NCI-H2081 (cell line): ENCODE measurements at regions not wholly inside any gene's neighbourhood (a gene's known extent, or its start where the extent isn't known, plus 50 kb on each side); places are given as distances from the start of the nearest gene placed in this dataset.
"Not testable (repeated sequence)": the region's sequence is repeated elsewhere in the genome, so short reads cannot be mapped to it uniquely, and the experiment has no call there.

Experiments
- DNase-seq, 2 experiments: peaks; one replicate each; lab custom pipeline; 2025; lab: John Stamatoyannopoulos, UW

DNA sequence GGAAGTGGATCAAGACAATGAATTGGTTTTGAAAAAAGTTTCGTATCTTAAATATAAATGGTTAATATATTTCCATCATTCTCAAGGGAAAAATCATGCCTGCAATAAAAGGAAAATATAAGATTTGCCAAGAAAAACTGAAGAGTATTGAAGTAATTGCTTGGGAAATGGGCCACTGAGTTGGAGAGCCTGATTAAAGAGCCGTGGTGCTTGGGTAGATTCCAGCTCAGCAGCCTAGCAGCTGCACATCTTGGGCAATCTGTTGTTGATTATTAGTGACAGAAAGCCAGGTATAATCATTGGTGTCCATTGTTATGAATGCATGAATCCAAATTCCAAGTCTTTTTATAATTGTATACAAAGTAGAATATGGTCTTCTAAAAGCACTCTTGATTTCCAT is 800.9 kb upstream of the CHORDC1 start:
- DNase-seq = no peak

GRCh38 chr11:91011503-91011902 is 788.7 kb upstream of the CHORDC1 start:
- DNase-seq = no peak

DNA sequence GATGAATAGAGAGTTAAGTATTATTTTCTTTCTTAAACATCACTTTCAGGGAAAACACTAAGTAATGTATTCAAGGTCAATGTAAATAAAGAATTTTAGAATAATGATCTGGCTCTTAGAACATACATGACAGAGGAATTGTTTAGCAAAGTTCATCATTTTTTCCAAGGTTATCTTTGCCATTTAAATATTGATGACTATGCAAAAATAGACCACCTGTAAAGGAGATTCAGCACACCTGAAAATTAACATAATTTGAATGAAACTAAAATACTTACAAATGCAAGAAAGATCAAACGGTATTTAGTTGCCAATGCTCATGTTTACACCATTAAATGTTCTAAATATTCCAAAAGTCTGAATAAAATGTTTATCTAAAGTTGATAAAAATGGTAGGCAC is 782.6 kb upstream of the CHORDC1 start:
- DNase-seq = no peak

DNA sequence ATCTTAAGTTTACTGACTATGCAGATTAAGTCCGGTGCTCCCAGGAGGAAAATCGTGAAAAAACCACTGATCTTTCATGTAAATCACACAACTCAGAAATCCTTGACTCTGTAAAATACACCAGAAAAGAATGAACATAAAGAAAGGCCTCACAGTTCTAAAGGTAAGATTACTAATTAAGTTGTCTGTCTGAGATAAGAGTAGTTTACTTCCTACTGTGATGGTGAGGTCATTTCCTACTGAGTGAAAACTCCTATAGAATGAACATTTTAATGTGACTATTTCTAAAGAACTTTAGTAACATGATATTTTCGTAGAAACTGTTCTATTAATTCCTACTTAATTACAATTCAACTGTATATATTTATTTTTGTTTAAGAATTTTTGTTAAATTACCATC is 774.4 kb upstream of the CHORDC1 start:
- DNase-seq = no peak

DNA sequence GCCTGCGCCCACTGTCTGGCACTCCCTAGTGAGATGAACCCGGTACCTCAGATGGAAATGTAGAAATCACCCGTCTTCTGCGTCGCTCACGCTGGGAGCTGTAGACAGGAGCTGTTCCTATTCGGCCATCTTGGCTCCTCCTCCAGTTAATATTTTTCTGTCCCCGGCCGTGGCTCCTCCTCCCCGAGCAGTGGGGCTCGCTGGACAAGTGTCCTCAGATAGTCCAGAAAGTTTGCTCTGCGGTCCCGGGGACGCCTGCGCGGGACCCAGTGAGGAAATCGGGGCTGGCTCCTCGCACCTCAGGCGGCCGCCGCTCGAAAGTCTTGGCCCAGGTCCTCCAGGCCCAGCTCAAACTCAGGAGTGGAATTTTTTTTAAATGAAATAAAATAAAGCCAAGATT is 749.3 kb upstream of the CHORDC1 start:
- not testable (repeated sequence) for DNase-seq

- DNase-seq = no peak
Measured at GRCh38 chr11:90947930-90948329, 725.1 kb upstream of the CHORDC1 start.

DNA sequence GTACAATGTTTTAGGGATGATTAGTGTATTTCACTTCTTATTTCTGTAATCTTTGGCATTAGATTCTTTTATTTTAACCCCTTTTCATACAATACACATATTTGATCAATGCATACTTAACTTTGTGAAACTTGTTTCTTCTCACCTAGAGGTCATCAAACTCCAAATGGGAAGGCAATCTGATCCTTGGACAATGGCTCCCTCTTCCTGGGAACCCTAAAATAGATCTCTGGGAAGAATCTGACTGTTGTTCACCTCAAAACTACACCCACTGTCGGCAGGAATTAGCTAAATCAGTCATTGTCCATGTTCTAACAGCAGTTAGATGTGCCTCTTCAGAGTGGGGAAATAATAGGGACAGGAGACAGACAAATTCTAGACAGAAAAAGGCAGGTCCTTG is 707.4 kb upstream of the CHORDC1 start:
- DNase-seq = no peak

DNA sequence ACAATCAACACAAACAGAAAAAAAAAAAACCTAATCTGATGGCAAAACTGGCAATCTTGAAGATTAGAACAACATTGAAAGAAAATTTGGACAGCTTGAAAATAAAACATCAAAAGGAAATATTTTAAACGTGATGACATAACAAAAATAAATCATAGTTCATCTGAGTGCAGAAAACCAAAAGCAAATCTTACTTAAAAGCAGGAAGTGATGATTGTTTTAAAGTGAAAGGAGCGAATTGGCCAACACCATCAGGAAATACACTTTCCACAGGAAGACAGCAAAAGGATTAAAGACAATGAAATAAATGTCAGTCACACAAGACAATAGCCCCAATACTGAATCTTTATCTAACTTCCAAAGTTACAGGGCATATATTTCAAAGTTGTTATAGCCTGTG is 696.5 kb upstream of the CHORDC1 start:
- no peak for DNase-seq

DNA sequence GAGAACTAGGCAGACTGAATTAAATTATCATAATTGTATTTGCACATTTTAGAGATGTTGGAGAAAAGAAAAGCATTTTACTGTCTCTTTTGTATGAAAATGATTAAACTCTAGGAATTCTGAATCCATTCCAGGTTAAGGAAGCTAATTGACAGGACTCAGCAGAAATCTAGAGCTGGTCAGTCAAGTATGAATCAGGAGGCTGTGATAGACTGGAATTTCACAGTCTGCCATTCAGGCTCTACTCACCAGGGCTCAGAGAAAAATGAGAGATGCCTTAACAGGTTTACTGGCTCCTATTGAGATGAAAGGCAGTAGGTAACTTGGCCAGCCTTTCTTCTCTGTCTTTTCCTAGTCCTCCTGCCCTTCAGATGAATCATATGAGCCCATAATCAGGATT is 693.9 kb upstream of the CHORDC1 start:
- DNase-seq = no peak

GRCh38 chr11:90913131-90913668 is 690.4 kb upstream of the CHORDC1 start:
- DNase-seq = no peak

DNA sequence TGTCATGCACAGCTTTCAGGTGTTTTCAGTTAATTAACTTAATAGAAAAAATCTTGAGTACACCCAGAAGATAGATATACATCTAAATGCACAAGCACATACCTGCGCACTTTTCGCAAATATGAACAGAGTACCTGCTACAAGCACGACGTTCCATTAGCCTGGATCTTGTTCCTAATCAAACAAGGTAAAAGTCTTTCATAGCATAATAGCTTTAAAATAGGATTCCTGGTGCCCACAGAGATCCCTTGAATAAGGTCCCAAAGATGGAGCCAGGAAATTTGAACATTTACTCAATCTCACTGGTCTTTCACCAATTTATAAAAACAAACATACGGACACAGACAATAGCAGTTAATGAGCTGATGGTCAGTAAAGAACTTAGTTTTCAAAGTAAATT is 689.8 kb upstream of the CHORDC1 start:
- no peak for DNase-seq

GRCh38 chr11:90911192-90911591 is 688.3 kb upstream of the CHORDC1 start:
- DNase-seq = no peak

DNA sequence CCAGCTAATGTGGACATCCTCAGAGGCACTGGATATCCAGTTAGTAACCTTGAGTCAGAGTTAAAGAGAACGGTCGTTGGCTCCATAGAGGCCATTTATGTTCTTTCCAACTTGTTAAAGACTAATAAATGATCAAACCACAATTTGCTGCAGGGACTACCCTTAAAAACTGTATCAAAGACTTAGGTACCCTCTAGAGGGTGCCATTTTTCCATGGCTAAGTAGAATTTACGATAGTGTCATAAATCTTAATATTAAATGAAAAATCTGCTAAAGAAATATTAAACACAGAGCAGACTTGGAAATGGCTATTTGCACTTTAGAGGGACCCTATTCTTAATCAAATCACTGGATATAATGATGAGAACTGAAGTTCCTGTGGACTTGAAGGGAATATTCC is 685.2 kb upstream of the CHORDC1 start:
- no peak for DNase-seq

GRCh38 chr11:90895850-90896249 is 673.0 kb upstream of the CHORDC1 start:
- no peak for DNase-seq

DNA sequence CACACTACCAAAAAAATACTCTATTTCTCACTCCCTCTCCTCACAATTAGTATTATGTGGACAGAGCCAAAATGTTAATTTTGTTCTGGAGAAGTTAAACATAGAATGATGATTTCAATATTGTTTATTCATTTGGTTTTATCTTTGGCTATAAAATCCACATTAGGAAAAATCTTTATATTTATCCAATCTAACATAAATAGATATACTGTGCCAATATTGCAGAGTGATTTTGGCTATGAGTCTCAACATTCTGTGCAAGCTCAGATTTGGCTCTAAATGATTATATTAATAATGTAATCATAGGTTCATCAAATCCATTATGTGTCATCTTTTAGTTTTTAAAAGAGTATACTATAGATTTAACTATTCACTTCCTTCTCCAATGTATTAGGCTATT is 667.5 kb upstream of the CHORDC1 start:
- DNase-seq = no peak

GRCh38 chr11:90884181-90884580 is 661.3 kb upstream of the CHORDC1 start:
- no peak for DNase-seq

DNA sequence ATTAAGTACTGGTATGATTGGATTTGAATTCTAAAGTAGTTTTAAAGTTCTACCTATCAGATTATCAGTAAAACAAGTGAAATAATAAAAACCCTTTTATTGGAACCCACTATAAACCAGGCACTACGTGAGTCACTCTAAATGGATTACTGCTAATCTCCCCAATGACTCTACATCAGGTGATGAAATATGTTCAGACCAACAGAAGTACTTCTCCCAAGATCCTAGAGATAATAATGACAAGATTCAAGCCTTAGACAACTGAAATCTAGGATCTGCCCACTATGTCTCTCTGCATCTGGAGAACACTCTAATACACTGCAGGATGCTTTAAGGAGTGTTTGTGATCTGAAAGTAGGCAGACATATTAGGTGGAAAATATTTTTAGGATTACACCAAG is 652.1 kb upstream of the CHORDC1 start:
- no peak for DNase-seq

DNA sequence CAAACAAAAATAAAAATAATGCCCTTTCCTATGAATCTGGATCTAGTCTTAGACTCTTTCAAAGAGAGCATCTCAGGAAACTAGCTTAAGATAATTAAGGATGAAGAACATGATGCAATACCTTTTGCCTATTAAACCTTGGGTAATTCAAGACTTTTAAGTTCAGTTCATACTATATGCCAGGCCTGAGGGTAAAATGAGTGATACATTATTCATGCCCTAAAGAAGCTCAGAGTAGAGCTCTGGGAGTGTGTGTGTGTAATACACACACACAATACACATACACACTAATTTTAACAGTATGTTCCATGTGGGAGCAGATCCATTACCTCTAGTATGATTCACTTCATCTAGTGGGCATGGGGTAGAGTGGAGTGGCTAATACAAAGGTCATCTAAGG is 651.4 kb upstream of the CHORDC1 start:
- DNase-seq = no peak

DNA sequence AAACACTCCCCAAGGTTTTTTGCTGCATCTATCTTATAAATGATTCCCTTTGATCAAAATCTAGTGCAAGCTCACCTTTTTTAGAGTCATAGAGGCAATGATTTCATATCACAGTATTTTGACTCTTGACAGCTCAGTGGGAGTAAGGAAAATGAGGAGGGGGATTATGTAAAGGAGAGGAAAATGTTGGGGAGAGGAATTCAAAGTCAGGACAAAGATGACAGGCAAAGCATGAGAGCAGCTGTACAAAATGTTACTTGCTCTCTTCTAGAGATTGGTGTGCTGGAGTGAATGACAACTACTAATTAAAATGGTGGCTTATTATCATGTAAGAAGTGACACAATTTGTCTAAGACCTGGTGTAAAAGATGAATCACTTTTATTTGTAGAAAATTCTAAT is 644.6 kb upstream of the CHORDC1 start:
- DNase-seq = no peak

DNA sequence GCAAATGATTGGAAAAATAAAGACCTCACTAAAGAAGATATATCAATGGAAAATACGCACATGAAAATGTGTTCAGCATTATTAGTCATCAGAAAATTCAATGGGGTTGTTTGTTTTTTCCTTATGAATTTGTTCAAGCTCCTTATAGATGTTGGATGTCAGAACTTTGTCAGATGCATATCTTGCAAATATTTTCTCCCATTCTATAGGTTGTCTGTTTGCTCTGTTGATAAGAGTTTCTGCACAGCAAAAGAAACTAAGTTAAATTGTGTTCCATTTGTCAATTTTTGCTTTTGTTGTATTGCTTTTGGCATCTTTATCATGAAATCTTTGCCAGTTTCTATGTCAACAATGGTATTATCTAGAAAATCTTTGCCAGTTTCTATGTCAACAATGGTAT is 633.9 kb upstream of the CHORDC1 start:
- no peak for DNase-seq

- no peak for DNase-seq
Measured at GRCh38 chr11:90855531-90855930, 632.7 kb upstream of the CHORDC1 start.

GRCh38 chr11:90851196-90851595 is 628.3 kb upstream of the CHORDC1 start:
- no peak for DNase-seq

- DNase-seq = no peak
Measured at GRCh38 chr11:90849312-90849711, 626.5 kb upstream of the CHORDC1 start.

GRCh38 chr11:90847268-90847886 is 624.5 kb upstream of the CHORDC1 start:
- DNase-seq = no peak

- no peak for DNase-seq
Measured at GRCh38 chr11:90846628-90847027, 623.8 kb upstream of the CHORDC1 start.
